ENCODE measurements at regions not wholly inside any gene's neighbourhood (a gene's known extent, or its start where the extent isn't known, plus 50 kb on each side); places are given as distances from the start of the nearest gene placed in this dataset.

DNA sequence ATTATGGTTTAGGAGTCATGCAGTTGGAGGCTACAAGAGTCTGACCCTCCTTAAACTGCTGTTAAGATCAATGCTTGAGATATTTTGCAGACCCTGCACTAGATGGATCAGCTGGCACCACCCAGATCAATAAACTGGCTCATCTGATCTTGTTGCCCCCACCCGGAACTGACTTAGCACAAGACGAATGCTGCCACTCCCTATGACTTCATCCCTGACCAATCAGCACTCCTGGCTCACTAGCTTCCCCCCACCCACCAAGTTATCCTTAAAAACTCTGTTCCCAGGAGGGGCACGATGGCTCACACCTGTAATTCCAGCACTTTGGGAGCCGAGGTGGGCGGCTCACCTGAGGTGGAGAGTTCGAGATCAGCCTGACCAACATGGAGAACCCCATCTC is 594.0 kb downstream of the NTRK3 start:
- TF ChIP-seq, protein P1, sequence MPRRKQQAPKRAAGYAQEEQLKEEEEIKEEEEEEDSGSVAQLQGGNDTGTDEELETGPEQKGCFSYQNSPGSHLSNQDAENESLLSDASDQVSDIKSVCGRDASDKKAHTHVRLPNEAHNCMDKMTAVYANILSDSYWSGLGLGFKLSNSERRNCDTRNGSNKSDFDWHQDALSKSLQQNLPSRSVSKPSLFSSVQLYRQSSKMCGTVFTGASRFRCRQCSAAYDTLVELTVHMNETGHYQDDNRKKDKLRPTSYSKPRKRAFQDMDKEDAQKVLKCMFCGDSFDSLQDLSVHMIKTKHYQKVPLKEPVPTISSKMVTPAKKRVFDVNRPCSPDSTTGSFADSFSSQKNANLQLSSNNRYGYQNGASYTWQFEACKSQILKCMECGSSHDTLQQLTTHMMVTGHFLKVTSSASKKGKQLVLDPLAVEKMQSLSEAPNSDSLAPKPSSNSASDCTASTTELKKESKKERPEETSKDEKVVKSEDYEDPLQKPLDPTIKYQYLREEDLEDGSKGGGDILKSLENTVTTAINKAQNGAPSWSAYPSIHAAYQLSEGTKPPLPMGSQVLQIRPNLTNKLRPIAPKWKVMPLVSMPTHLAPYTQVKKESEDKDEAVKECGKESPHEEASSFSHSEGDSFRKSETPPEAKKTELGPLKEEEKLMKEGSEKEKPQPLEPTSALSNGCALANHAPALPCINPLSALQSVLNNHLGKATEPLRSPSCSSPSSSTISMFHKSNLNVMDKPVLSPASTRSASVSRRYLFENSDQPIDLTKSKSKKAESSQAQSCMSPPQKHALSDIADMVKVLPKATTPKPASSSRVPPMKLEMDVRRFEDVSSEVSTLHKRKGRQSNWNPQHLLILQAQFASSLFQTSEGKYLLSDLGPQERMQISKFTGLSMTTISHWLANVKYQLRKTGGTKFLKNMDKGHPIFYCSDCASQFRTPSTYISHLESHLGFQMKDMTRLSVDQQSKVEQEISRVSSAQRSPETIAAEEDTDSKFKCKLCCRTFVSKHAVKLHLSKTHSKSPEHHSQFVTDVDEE (CRISPR knock-in tag; IDR thresholded peaks at IDR 0.05): no peak
- TF ChIP-seq, protein P2, sequence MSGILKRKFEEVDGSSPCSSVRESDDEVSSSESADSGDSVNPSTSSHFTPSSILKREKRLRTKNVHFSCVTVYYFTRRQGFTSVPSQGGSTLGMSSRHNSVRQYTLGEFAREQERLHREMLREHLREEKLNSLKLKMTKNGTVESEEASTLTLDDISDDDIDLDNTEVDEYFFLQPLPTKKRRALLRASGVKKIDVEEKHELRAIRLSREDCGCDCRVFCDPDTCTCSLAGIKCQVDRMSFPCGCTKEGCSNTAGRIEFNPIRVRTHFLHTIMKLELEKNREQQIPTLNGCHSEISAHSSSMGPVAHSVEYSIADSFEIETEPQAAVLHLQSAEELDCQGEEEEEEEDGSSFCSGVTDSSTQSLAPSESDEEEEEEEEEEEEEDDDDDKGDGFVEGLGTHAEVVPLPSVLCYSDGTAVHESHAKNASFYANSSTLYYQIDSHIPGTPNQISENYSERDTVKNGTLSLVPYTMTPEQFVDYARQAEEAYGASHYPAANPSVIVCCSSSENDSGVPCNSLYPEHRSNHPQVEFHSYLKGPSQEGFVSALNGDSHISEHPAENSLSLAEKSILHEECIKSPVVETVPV (CRISPR knock-in tag; IDR thresholded peaks at IDR 0.05): no peak
- TF ChIP-seq, protein P3, sequence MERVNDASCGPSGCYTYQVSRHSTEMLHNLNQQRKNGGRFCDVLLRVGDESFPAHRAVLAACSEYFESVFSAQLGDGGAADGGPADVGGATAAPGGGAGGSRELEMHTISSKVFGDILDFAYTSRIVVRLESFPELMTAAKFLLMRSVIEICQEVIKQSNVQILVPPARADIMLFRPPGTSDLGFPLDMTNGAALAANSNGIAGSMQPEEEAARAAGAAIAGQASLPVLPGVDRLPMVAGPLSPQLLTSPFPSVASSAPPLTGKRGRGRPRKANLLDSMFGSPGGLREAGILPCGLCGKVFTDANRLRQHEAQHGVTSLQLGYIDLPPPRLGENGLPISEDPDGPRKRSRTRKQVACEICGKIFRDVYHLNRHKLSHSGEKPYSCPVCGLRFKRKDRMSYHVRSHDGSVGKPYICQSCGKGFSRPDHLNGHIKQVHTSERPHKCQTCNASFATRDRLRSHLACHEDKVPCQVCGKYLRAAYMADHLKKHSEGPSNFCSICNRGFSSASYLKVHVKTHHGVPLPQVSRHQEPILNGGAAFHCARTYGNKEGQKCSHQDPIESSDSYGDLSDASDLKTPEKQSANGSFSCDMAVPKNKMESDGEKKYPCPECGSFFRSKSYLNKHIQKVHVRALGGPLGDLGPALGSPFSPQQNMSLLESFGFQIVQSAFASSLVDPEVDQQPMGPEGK (CRISPR knock-in tag; IDR thresholded peaks at IDR 0.05; ENCODE audit: borderline replicate concordance): no peak

All from SK-N-SH treated with all-trans-retinoic acid at 6 μM for 48 hours (cell line).